PFSK-1 (cell line): ENCODE measurements at regions not wholly inside any gene's neighbourhood (a gene's known extent, or its start where the extent isn't known, plus 50 kb on each side); places are given as distances from the start of the nearest gene placed in this dataset.

Experiments
- FOXP2 ChIP-seq: optimal IDR thresholded peaks from 2 replicates; pipeline ENCODE3; 2011; ENCODE audit warnings: borderline replicate concordance, control low read depth, inconsistent platforms; ENCODE audit not compliant: insufficient read depth; ENCODE audit errors: extremely low read length, extremely low read depth
- POLR2AphosphoS5 ChIP-seq: IDR thresholded peaks from 2 replicates; pipeline ENCODE4 v1.6.1; 2012; ENCODE audit warnings: low read depth, mild to moderate bottlenecking, control low read depth, low read length, moderate library complexity
- SIN3A ChIP-seq: IDR thresholded peaks from 2 replicates; pipeline ENCODE4 v1.6.1; 2012; ENCODE audit warnings: mild to moderate bottlenecking, low read length, moderate library complexity, borderline replicate concordance; ENCODE audit not compliant: insufficient read depth
- TAF1 ChIP-seq: IDR thresholded peaks from 2 replicates; pipeline ENCODE4 v1.6.1; 2012; ENCODE audit warnings: low read length, control low read depth, borderline replicate concordance; ENCODE audit not compliant: insufficient read depth
- TF ChIP-seq, protein P1 (sequence below), 2 experiments: IDR thresholded peaks; 2 replicates each; pipeline versions ENCODE4 v1.6.1 to v1.8.0; 2011 to 2012; ENCODE audit warnings: low read depth in 2 of 2, low read length in 2 of 2, control low read depth in 1 of 2, inconsistent platforms in 1 of 2, mild to moderate bottlenecking in 1 of 2, moderate library complexity in 1 of 2; ENCODE audit not compliant: insufficient read depth in 1 of 2

DNA sequence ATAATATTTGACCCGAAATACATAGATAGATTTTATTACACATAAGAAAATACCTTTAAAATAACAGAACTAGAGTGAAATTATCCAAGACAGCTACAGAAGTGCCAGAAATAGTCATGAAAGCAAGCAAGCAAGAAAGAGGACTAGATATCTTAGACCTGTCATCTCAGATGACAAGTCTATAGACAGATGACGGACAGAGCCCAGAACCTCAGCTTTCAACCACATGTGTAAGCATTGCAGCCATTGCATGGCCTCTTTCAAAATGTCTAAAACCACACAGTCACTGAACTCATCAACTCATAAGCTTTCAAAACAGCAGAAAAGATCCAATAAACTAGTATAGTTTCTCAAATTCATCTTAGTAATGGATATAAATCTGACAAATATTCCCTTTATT lies 59.8 kb upstream of the FHIT start:
- TF ChIP-seq, protein P1, sequence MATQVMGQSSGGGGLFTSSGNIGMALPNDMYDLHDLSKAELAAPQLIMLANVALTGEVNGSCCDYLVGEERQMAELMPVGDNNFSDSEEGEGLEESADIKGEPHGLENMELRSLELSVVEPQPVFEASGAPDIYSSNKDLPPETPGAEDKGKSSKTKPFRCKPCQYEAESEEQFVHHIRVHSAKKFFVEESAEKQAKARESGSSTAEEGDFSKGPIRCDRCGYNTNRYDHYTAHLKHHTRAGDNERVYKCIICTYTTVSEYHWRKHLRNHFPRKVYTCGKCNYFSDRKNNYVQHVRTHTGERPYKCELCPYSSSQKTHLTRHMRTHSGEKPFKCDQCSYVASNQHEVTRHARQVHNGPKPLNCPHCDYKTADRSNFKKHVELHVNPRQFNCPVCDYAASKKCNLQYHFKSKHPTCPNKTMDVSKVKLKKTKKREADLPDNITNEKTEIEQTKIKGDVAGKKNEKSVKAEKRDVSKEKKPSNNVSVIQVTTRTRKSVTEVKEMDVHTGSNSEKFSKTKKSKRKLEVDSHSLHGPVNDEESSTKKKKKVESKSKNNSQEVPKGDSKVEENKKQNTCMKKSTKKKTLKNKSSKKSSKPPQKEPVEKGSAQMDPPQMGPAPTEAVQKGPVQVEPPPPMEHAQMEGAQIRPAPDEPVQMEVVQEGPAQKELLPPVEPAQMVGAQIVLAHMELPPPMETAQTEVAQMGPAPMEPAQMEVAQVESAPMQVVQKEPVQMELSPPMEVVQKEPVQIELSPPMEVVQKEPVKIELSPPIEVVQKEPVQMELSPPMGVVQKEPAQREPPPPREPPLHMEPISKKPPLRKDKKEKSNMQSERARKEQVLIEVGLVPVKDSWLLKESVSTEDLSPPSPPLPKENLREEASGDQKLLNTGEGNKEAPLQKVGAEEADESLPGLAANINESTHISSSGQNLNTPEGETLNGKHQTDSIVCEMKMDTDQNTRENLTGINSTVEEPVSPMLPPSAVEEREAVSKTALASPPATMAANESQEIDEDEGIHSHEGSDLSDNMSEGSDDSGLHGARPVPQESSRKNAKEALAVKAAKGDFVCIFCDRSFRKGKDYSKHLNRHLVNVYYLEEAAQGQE (IDR thresholded peaks at IDR 0.05; ENCODE audit: insufficient read depth in 1 of 2, low read depth in 2 of 2, low read length in 2 of 2), result no peak
- TF ChIP-seq FOXP2 (no peak), POLR2AphosphoS5 (no peak), TAF1 (no peak), SIN3A (no peak)

DNA sequence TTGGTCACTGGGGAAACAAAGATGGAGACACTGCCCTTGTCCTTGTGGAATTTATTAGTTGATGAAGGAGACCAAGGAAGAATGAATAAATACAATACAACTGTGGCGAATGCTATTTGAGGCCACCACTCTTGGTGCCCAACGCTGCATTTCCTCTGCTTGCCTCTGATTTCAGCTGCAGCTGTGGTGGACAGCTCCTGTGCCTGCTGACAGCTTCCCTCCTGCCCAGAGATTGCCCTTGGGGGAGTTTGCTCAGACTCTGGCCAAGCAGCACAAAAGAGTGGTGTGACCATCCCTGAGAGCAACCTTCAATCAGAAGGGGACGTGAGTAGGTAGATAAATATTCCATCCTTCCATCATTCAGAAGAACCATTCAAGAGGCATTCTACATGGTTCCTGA lies 64.6 kb upstream of the FHIT start:
- TF ChIP-seq TAF1 (no peak), SIN3A (no peak), POLR2AphosphoS5 (no peak)
- TF ChIP-seq, protein P1 (IDR thresholded peaks at IDR 0.05; ENCODE audit: insufficient read depth in 1 of 2, low read depth in 2 of 2, low read length in 2 of 2), result peak; percentile 93 to 95

DNA sequence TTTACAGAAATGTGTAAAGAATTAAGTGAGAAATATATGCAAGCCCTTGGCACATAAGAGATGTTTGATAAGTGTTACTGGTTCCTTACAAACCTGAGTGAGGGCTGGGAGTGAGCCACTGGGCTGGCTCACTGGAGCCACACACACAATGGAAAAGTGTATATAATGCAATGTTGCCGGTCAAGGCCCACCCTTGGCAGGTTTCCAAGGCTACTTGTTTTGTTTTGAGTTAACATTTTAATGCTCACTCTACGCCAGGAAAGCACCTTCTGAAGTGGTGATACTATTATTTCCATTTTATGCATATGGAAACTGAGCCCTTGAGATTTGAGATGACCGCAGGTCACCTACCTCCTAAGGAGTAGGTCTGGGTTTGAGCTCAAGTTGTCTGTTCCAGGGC lies 71.8 kb upstream of the FHIT start:
- no peak for TF ChIP-seq FOXP2
- no peak for TF ChIP-seq SIN3A
- no peak for TF ChIP-seq POLR2AphosphoS5
- TF ChIP-seq TAF1, result no peak
- TF ChIP-seq, protein P1 (IDR thresholded peaks at IDR 0.05; ENCODE audit: insufficient read depth in 1 of 2, low read depth in 2 of 2, low read length in 2 of 2), result no peak

DNA sequence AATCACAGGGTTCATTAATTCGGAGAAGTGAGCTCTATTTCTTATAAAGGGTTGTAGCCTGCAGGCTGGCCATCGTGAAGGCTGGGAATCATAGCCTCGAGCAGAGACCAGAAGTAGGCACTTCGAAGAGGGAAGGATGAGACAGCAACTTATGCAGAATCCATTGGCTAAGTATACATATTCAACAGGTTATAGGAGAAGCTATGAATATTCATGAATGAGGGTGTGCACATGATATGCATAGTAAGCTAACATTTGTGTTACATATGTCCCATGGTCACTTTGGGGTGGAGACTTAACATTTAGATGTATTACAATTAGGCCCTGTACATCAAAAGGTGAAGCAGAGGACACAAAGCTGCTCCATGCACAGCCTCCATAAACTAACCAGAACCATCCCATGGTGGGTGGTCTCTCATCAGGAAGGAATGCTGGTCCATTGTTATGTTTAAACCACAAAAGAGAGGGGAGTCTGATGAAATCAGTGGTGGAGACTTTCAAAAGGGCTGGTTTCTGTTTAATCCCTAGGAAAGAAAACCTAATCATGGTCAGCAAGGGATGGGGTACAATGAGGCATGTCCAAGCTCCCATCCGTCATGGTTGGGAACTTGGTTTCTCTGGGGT lies 80.8 kb upstream of the FHIT start:
- no peak for TF ChIP-seq FOXP2
- TF ChIP-seq TAF1, result no peak
- TF ChIP-seq, protein P1 (IDR thresholded peaks at IDR 0.05; ENCODE audit: insufficient read depth in 1 of 2, low read depth in 2 of 2, low read length in 2 of 2), result no peak
- TF ChIP-seq SIN3A, result no peak
- no peak for TF ChIP-seq POLR2AphosphoS5
